ENCODE measurements at regions not wholly inside any gene's neighbourhood (a gene's known extent, or its start where the extent isn't known, plus 50 kb on each side); places are given as distances from the start of the nearest gene placed in this dataset.

DNA sequence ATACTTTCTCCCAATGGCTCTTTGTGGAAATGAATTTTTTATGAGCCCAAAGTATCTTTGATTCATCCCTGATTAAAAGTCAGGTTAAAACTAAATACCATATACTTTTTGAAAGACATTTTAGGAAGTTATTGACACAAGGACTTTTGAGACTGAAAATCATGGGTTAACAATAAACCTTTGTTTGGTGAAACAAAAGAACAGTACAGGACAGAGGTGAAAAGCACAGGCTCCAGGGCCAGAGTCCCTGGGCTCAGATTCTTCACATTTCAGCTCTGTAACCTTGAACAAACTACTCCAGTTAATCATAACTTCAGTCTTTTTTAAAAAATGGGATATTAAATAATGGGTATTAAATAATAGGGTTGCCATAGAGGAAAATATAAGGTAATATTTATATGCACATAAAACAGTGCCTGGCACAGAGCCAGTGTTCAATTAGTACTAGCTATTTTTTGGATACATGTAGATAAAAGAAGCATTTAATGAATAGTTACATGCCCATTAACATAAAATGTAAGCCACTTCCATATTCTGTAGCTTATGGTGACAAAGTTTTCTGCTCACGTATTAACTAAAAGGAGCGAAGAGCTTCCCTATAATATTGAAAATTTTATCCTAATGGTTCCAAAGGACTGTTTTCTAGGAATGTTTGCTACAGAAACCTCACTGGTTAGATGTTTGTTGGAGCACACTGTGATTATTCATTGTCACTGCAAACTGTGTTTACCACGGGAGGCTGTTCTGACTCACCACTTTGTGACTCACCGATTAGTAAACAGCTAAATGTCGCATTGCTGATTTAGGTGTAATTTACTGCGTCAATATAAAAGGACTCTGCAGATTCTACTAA lies 255.4 kb downstream of the DAD1 start (continued):
- TF ChIP-seq FUBP1 (CRISPR knock-in tag; IDR thresholded peaks at IDR 0.05; ENCODE audit: borderline replicate concordance) (no peak), ARHGAP35 (CRISPR knock-in tag; IDR thresholded peaks at IDR 0.05; ENCODE audit: borderline replicate concordance) (no peak), ZKSCAN8 (CRISPR knock-in tag; IDR thresholded peaks at IDR 0.05; ENCODE audit: borderline replicate concordance) (peak; percentile 74; the same call in 1 of the 2 replicates), MIER3 (CRISPR knock-in tag; IDR thresholded peaks at IDR 0.05; ENCODE audit: borderline replicate concordance) (peak; percentile 91), ARID4A (CRISPR knock-in tag; IDR thresholded peaks at IDR 0.05; ENCODE audit: borderline replicate concordance) (no peak), ZNF207 (IDR thresholded peaks at IDR 0.05; ENCODE audit: borderline replicate concordance) (no peak), ZNF10 (CRISPR knock-in tag; IDR thresholded peaks at IDR 0.05; ENCODE audit: borderline replicate concordance, low read depth) (no peak), ZNF260 (CRISPR knock-in tag; IDR thresholded peaks at IDR 0.05; ENCODE audit: borderline replicate concordance, low read depth) (no peak), SOX5 (CRISPR knock-in tag; IDR thresholded peaks at IDR 0.05; ENCODE audit: borderline replicate concordance) (peak; percentile 97), MEIS2 (CRISPR knock-in tag; IDR thresholded peaks at IDR 0.05) (peak; percentile 95), FOXO4 (CRISPR knock-in tag; conservative IDR thresholded peaks at IDR 0.05) (no peak), NR2C2 (CRISPR knock-in tag; IDR thresholded peaks at IDR 0.05; ENCODE audit: borderline replicate concordance) (0 out of 2 replicates have a peak, but pooled peaks have one; percentile 6), MYNN (CRISPR knock-in tag; IDR thresholded peaks at IDR 0.05; ENCODE audit: low read depth) (no peak), SAFB2 (CRISPR knock-in tag; IDR thresholded peaks at IDR 0.05; ENCODE audit: borderline replicate concordance, low read depth) (no peak), MLX (CRISPR knock-in tag; IDR thresholded peaks at IDR 0.05) (no peak)
- TF ChIP-seq, protein P1, sequence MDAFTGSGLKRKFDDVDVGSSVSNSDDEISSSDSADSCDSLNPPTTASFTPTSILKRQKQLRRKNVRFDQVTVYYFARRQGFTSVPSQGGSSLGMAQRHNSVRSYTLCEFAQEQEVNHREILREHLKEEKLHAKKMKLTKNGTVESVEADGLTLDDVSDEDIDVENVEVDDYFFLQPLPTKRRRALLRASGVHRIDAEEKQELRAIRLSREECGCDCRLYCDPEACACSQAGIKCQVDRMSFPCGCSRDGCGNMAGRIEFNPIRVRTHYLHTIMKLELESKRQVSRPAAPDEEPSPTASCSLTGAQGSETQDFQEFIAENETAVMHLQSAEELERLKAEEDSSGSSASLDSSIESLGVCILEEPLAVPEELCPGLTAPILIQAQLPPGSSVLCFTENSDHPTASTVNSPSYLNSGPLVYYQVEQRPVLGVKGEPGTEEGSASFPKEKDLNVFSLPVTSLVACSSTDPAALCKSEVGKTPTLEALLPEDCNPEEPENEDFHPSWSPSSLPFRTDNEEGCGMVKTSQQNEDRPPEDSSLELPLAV (CRISPR knock-in tag; conservative IDR thresholded peaks at IDR 0.05; ENCODE audit: low read depth) = no peak

Data from HepG2 (cell line).